Spleen (tissue), 11 donors: ENCODE measurements at regions not wholly inside any gene's neighbourhood (a gene's known extent, or its start where the extent isn't known, plus 50 kb on each side); places are given as distances from the start of the nearest gene placed in this dataset.

Experiments
- DNase-seq: peaks from one replicate; pipeline ENCODE4 v3.0.0-alpha.2; 2020
- H3K27ac ChIP-seq, 8 donors: fragments of 200-600 bp; sonication (generic) in 7 of 8; 1 replicate in 4 of 8; 2 replicates in 4 of 8; pipeline versions ENCODE4 v1.5.0 to v1.8.0; 2016 to 2021; ENCODE audit warnings: inconsistent platforms in 4 of 8, mild to moderate bottlenecking in 4 of 8, moderate library complexity in 1 of 8
- H3K27me3 ChIP-seq, 7 donors: fragments of 200-600 bp; sonication (generic) in 6 of 7; replicated peaks in 1 of 7; 1 replicate in 4 of 7; 2 replicates in 3 of 7; pipeline versions ENCODE4 v1.5.0 to v1.8.0; 2016 to 2021; ENCODE audit warnings: inconsistent platforms in 3 of 7, mild to moderate bottlenecking in 1 of 7
- H3K36me3 ChIP-seq, 6 donors: fragments of 200-600 bp; sonication (generic) in 5 of 6; 1 replicate in 4 of 6; 2 replicates in 2 of 6; pipeline versions ENCODE4 v1.5.0 to v1.8.0; 2016 to 2021; ENCODE audit warnings: inconsistent platforms in 2 of 6
- H3K4me1 ChIP-seq, 6 donors: fragments of 200-600 bp; sonication (generic) in 5 of 6; 1 replicate in 3 of 6; 2 replicates in 3 of 6; pipeline versions ENCODE4 v1.5.0 to v1.8.0; 2016 to 2021; ENCODE audit warnings: inconsistent platforms in 3 of 6
- H3K4me3 ChIP-seq, 8 donors: fragments of 200-600 bp; sonication (generic) in 7 of 8; 1 replicate in 4 of 8; 2 replicates in 4 of 8; pipeline versions ENCODE4 v1.5.0 to v1.8.0; 2016 to 2021; ENCODE audit warnings: inconsistent platforms in 4 of 8, mild to moderate bottlenecking in 4 of 8, moderate library complexity in 2 of 8
- H3K9me3 ChIP-seq, 8 donors: fragments of 200-600 bp; sonication (generic) in 7 of 8; 1 replicate in 4 of 8; 2 replicates in 4 of 8; pipeline versions ENCODE4 v1.5.0 to v1.8.0; 2016 to 2021; ENCODE audit warnings: inconsistent platforms in 4 of 8
- CTCF ChIP-seq, 11 experiments: fragments of 200-600 bp in 7 of 11; fragments of 450-650 bp in 4 of 11; sonication (generic) in 4 of 11; IDR thresholded peaks in 8 of 11; conservative IDR thresholded peaks in 3 of 11; 1 replicate in 7 of 11; 2 replicates in 4 of 11; pipeline versions ENCODE4 v1.4.0 to v1.8.0; 2016 to 2021; ENCODE audit warnings: antibody characterized with exemption in 11 of 11, inconsistent platforms in 4 of 11, mild to moderate bottlenecking in 1 of 11
- POLR2A ChIP-seq, 3 donors: fragments of 450-650 bp; IDR thresholded peaks; one replicate each; pipeline ENCODE4 v1.5.1; 2017; ENCODE audit warnings: antibody characterized with exemption in 3 of 3, mild to moderate bottlenecking in 1 of 3
- POLR2AphosphoS5 ChIP-seq, 3 donors: sonication (generic); formaldehyde crosslinking; IDR thresholded peaks; one replicate each; pipeline ENCODE4 v1.5.1; 2017; ENCODE audit warnings: antibody characterized with exemption in 3 of 3
- WGBS, 5 donors: extraction: QIAGEN DNeasy Blood & Tissue Kit in 3 of 5; methylation state at CpG; one replicate each; pipeline versions ENCODE4 v1.1.5 to v1.1.7; 2013 to 2018; 5-methylcytosine and 5-hydroxymethylcytosine counted together
- intact Hi-C: fragments of 100-400 bp; cut with DNase I; formaldehyde crosslinking; loops from one replicate; pipeline ENCODE4 v1.15.0; 2023; ENCODE audit warnings: low total_unique reads
- donor health status: healthy with polysubstance abuse.
- donor health status: DM: no; HTN: no; CAD: no; lungs with moderate emphysema.
- donor health status: DM: no; HTN: no; CAD: no.
- donor health status: Bipolar disorder and iron deficiency.
- donor health status: healthy.
- donor health status: DM: no; HTN: no; CAD: no.
- donor health status: DM: yes; HTN: yes; CAD: no.

DNA sequence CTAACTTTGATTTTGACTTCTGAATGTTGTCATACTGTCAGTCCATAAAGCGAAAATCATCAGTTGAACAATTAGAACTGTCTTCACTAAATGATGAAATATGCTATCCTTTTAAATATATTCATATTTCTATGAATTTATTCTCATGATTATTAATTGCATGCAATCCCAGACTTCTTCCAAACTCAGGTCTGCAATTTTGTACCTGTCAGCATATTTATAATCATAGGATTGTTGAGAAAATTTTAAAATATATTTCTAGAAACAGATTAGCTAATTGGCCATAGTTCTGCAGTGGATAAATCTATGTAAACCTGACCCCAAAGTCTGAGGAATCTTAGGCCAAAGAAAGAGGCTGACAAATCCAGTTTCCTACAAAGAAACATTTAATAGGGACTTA, 347.5 kb downstream of the SLCO4C1 start:
- no peak for DNase-seq
- TF ChIP-seq CTCF (IDR thresholded peaks at IDR 0.05 in 8 of 11, conservative IDR thresholded peaks at IDR 0.05 in 3 of 11) (no peak), POLR2A (IDR thresholded peaks at IDR 0.05) (no peak), POLR2AphosphoS5 (IDR thresholded peaks at IDR 0.05) (no peak)
- no peaks in the 10 kb centered on the region for H3K36me3 ChIP-seq
- no peak overlapping the region for H3K27ac ChIP-seq
- H3K9me3 ChIP-seq, result no peaks in the 10 kb centered on the region
- intact Hi-C loops, result no loop called here
- no peak overlapping the region for H3K4me3 ChIP-seq
- no peaks in the 10 kb centered on the region for H3K4me1 ChIP-seq
- no peaks in the 10 kb centered on the region for H3K27me3 ChIP-seq
- 82 to 92% (median 91%) methylated on average over 1 of the region's 1 CpG for WGBS, 5 donors

- Histone ChIP-seq H3K36me3 (no peaks in the 10 kb centered on the region), H3K4me3 (no peak overlapping the region), H3K4me1 (no peaks in the 10 kb centered on the region), H3K27ac (no peak overlapping the region), H3K27me3 (no peaks in the 10 kb centered on the region), H3K9me3 (no peaks in the 10 kb centered on the region)
- TF ChIP-seq CTCF (IDR thresholded peaks at IDR 0.05 in 8 of 11, conservative IDR thresholded peaks at IDR 0.05 in 3 of 11) (no peak), POLR2A (IDR thresholded peaks at IDR 0.05) (no peak), POLR2AphosphoS5 (IDR thresholded peaks at IDR 0.05) (no peak)
- DNase-seq, result no peak
- intact Hi-C loops, result no loop called here
- 39 to 77% (median 65%) methylated on average over 1 of the region's 1 CpG for WGBS, 5 donors
Measured at GRCh38 chr5:101943784-101944183, 352.3 kb downstream of the SLCO4C1 start.

- intact Hi-C loops, result no loop called here
- WGBS, 5 donors, result 37 to 52% (median 50%) methylated on average over 7 to 8 of the region's 8 CpGs
- no peak for DNase-seq
Measured at GRCh38 chr5:101942321-101942882, 353.7 kb downstream of the SLCO4C1 start.

DNA sequence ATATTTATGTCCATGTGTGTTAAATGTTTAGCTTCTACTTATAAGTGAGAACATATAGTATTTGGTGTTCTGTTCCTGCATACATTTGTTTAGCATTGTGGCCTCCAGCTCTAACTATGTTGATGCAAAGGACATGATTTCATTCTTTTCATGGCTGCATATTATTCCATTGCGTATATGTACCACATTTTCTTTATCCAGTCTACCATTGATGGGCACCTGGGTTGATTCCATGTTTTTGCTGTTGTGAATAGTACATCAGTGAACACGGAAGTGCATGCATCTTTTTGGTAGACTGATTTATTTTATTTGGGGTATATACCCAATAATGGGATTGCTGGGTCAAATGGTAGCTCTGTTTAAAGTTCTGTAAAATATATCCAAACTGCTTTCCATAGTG, 359.0 kb downstream of the SLCO4C1 start:
- intact Hi-C loops, result no loop called here
- DNase-seq, result no peak
- Histone ChIP-seq H3K27me3 (no peaks in the 10 kb centered on the region), H3K4me3 (no peak overlapping the region), H3K9me3 (no peaks in the 10 kb centered on the region), H3K27ac (no peak overlapping the region), H3K4me1 (no peaks in the 10 kb centered on the region), H3K36me3 (no peaks in the 10 kb centered on the region)
- TF ChIP-seq POLR2AphosphoS5 (IDR thresholded peaks at IDR 0.05) (no peak), POLR2A (IDR thresholded peaks at IDR 0.05) (no peak), CTCF (IDR thresholded peaks at IDR 0.05 in 8 of 11, conservative IDR thresholded peaks at IDR 0.05 in 3 of 11) (no peak)
- 78 to 95% (median 89%) methylated on average over 2 of the region's 2 CpGs for WGBS, 5 donors

More at GRCh38 chr5:101942321-101942882, 353.7 kb downstream of the SLCO4C1 start:
- Histone ChIP-seq H3K4me3 (no peak overlapping the region), H3K27me3 (no peaks in the 10 kb centered on the region), H3K9me3 (no peaks in the 10 kb centered on the region), H3K4me1 (no peaks in the 10 kb centered on the region), H3K27ac (no peak overlapping the region), H3K36me3 (no peaks in the 10 kb centered on the region)
- TF ChIP-seq CTCF (IDR thresholded peaks at IDR 0.05 in 8 of 11, conservative IDR thresholded peaks at IDR 0.05 in 3 of 11), result peak in 1 of 11 experiments; percentile 24
- TF ChIP-seq POLR2AphosphoS5 (IDR thresholded peaks at IDR 0.05), result no peak
